ENCODE measurements at regions not wholly inside any gene's neighbourhood (a gene's known extent, or its start where the extent isn't known, plus 50 kb on each side); places are given as distances from the start of the nearest gene placed in this dataset.

- Histone ChIP-seq H3K4me3 (replicated peaks; ENCODE audit: low read depth, low read length) (no peak overlapping the region), H3K36me3 (ENCODE audit: control insufficient read depth, insufficient read depth, low read length) (no peaks in the 10 kb centered on the region), H3K27me3 (replicated peaks; ENCODE audit: control insufficient read depth, insufficient read depth, low read length) (no peaks in the 10 kb centered on the region; the same call in 1 of the 2 replicates)
- no peak for TF ChIP-seq CTCF (IDR thresholded peaks at IDR 0.05; ENCODE audit: insufficient read depth, low read length, poor library complexity, severe bottlenecking)
- no peak for DNase-seq (ENCODE audit: extremely low read depth, insufficient read length)
Measured at GRCh38 chr2:239566162-239566994, 165.6 kb upstream of the HDAC4 start.

- DNase-seq (ENCODE audit: extremely low read depth, insufficient read length), result no peak
- H3K36me3 ChIP-seq (ENCODE audit: control insufficient read depth, insufficient read depth, low read length), result no peaks in the 10 kb centered on the region
- no peak overlapping the region for H3K4me3 ChIP-seq (replicated peaks; ENCODE audit: low read depth, low read length)
- H3K27me3 ChIP-seq (replicated peaks; ENCODE audit: control insufficient read depth, insufficient read depth, low read length), result no peaks in the 10 kb centered on the region; the same call in 1 of the 2 replicates
- TF ChIP-seq CTCF (IDR thresholded peaks at IDR 0.05; ENCODE audit: insufficient read depth, low read length, poor library complexity, severe bottlenecking), result no peak
Measured at GRCh38 chr2:239564587-239564986, 163.8 kb upstream of the HDAC4 start.

GRCh38 chr2:239563561-239563960 lies 162.7 kb upstream of the HDAC4 start:
- Histone ChIP-seq H3K27me3 (replicated peaks; ENCODE audit: control insufficient read depth, insufficient read depth, low read length) (no peaks in the 10 kb centered on the region; the same call in 1 of the 2 replicates), H3K4me3 (replicated peaks; ENCODE audit: low read depth, low read length) (no peak overlapping the region), H3K36me3 (ENCODE audit: control insufficient read depth, insufficient read depth, low read length) (no peaks in the 10 kb centered on the region)
- DNase-seq (ENCODE audit: extremely low read depth, insufficient read length), result no peak
- no peak for TF ChIP-seq CTCF (IDR thresholded peaks at IDR 0.05; ENCODE audit: insufficient read depth, low read length, poor library complexity, severe bottlenecking)

GRCh38 chr2:239561446-239562001 lies 160.7 kb upstream of the HDAC4 start:
- H3K36me3 ChIP-seq (ENCODE audit: control insufficient read depth, insufficient read depth, low read length), result no peaks in the 10 kb centered on the region
- no peak for DNase-seq (ENCODE audit: extremely low read depth, insufficient read length)
- no peak for TF ChIP-seq CTCF (IDR thresholded peaks at IDR 0.05; ENCODE audit: insufficient read depth, low read length, poor library complexity, severe bottlenecking)

GRCh38 chr2:239559417-239560261 lies 158.8 kb upstream of the HDAC4 start:
- Histone ChIP-seq H3K4me3 (replicated peaks; ENCODE audit: low read depth, low read length) (no peak overlapping the region), H3K36me3 (ENCODE audit: control insufficient read depth, insufficient read depth, low read length) (no peaks in the 10 kb centered on the region), H3K27me3 (replicated peaks; ENCODE audit: control insufficient read depth, insufficient read depth, low read length) (no peaks in the 10 kb centered on the region)
- no peak for DNase-seq (ENCODE audit: extremely low read depth, insufficient read length)
- TF ChIP-seq CTCF (IDR thresholded peaks at IDR 0.05; ENCODE audit: insufficient read depth, low read length, poor library complexity, severe bottlenecking), result no peak

More at GRCh38 chr2:239561446-239562001, 160.7 kb upstream of the HDAC4 start:
- Histone ChIP-seq H3K27me3 (replicated peaks; ENCODE audit: control insufficient read depth, insufficient read depth, low read length) (no peaks in the 10 kb centered on the region; the same call in 1 of the 2 replicates), H3K4me3 (replicated peaks; ENCODE audit: low read depth, low read length) (no peak overlapping the region)

Measured in GM06990 (cell line).